ENCODE measurements at regions not wholly inside any gene's neighbourhood (a gene's known extent, or its start where the extent isn't known, plus 50 kb on each side); places are given as distances from the start of the nearest gene placed in this dataset.

DNA sequence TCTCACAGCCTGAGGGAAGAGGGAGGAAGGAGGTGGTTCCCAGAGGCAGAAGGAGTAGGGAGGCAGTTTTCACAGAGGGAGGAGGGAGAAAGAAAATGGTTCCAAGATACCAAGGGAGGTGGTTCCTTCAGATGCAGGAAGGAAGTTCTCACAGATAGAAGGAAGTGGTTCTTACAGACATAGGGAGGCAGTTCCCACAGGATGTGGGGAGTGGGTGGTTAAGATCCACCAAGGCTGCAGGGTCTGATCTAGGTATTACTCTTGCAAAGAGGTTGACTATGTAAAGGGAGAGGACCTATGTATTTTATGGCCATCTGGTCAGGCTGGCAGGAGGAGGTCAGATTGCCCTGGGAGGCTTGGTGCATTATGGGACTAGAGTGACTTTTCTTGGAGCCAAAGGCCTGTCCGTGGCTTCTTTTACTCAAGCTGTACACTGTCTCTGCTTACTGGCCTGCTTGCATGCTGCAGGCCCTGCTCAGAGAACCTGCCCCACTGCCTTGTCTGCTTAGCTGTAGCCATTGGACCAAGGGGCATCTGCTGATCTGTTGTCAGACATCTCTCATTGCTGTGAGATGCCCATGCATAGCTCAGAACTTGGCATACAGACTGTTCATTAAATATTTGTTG lies 283.7 kb downstream of the DHX35 start:
- no peak for TF ChIP-seq CTCF (IDR thresholded peaks at IDR 0.05; ENCODE audit: poor library complexity)
- TF ChIP-seq EZH2 (IDR thresholded peaks at IDR 0.05; ENCODE audit: borderline replicate concordance) = no peak
- no peak for TF ChIP-seq EZH2phosphoT487 (IDR thresholded peaks at IDR 0.05; ENCODE audit: low read depth, severe bottlenecking, unreplicated experiment)
- no peak overlapping the region for H3K4me3 ChIP-seq
- no peaks in the 10 kb centered on the region for H3K36me3 ChIP-seq (replicated peaks; ENCODE audit: insufficient read depth, low read depth)
- no peak overlapping the region for H3K27ac ChIP-seq
- H3K4me2 ChIP-seq = no peak overlapping the region
- H2AFZ ChIP-seq = no peak overlapping the region
- no peaks in the 10 kb centered on the region for H4K20me1 ChIP-seq (ENCODE audit: insufficient read depth, poor library complexity, severe bottlenecking)
- 81% methylated on average over 1 of the region's 1 CpG for WGBS (ENCODE audit: low lambda C conversion rate, missing lambda C conversion rate)
- H3K4me1 ChIP-seq (ENCODE audit: insufficient read depth) = no peaks in the 10 kb centered on the region
- H3K27me3 ChIP-seq = no peaks in the 10 kb centered on the region
- DNase-seq (ENCODE audit: low spot score) = no peak
- no peaks in the 10 kb centered on the region for H3K9me3 ChIP-seq (ENCODE audit: low read depth)
- H3K79me2 ChIP-seq = no peaks in the 10 kb centered on the region
- H3K9me2 ChIP-seq (replicated peaks; ENCODE audit: insufficient read depth) = no peaks in the 10 kb centered on the region

- Histone ChIP-seq H3K79me2 (no peaks in the 10 kb centered on the region), H3K27me3 (no peaks in the 10 kb centered on the region), H4K20me1 (ENCODE audit: insufficient read depth, poor library complexity, severe bottlenecking) (no peaks in the 10 kb centered on the region), H3K9me3 (ENCODE audit: low read depth) (no peaks in the 10 kb centered on the region), H3K4me2 (no peak overlapping the region), H3K27ac (no peak overlapping the region), H3K4me3 (no peak overlapping the region), H3K4me1 (ENCODE audit: insufficient read depth) (no peaks in the 10 kb centered on the region), H3K36me3 (replicated peaks; ENCODE audit: insufficient read depth, low read depth) (no peaks in the 10 kb centered on the region), H2AFZ (no peak overlapping the region), H3K9me2 (replicated peaks; ENCODE audit: insufficient read depth) (no peaks in the 10 kb centered on the region)
- TF ChIP-seq CTCF (IDR thresholded peaks at IDR 0.05; ENCODE audit: poor library complexity) (no peak), EZH2 (IDR thresholded peaks at IDR 0.05; ENCODE audit: borderline replicate concordance) (no peak), EZH2phosphoT487 (IDR thresholded peaks at IDR 0.05; ENCODE audit: low read depth, severe bottlenecking, unreplicated experiment) (no peak)
- 75% methylated on average over 1 of the region's 1 CpG for WGBS (ENCODE audit: low lambda C conversion rate, missing lambda C conversion rate)
- no peak for DNase-seq (ENCODE audit: low spot score)
Observed at GRCh38 chr20:39243962-39244361, 281.8 kb downstream of the DHX35 start.

DNA sequence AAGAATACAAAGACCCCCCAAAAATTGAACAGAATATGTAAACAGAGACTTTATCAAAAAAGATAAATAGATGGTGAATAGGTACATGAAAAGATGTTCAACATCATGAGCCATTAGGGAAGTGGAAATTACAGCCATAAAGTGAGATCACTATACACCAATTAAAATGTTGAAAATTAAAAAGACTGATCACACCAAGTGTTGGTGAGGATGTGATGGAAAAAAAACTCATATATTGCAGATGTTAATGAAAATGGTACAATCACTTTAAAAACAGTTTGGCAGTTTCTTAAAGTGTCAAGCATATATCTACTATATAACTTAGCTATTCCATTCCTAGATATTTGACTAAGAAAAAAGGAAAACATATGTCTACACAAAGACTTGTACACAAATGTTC lies 280.5 kb downstream of the DHX35 start:
- H3K79me2 ChIP-seq = no peaks in the 10 kb centered on the region
- H3K4me1 ChIP-seq (ENCODE audit: insufficient read depth) = no peaks in the 10 kb centered on the region
- H3K9me3 ChIP-seq (ENCODE audit: low read depth) = no peaks in the 10 kb centered on the region
- DNase-seq (ENCODE audit: low spot score) = no peak
- TF ChIP-seq EZH2 (IDR thresholded peaks at IDR 0.05; ENCODE audit: borderline replicate concordance) (no peak), EZH2phosphoT487 (IDR thresholded peaks at IDR 0.05; ENCODE audit: low read depth, severe bottlenecking, unreplicated experiment) (no peak), CTCF (IDR thresholded peaks at IDR 0.05; ENCODE audit: poor library complexity) (no peak)
- H3K4me2 ChIP-seq = no peak overlapping the region
- no peaks in the 10 kb centered on the region for H3K27me3 ChIP-seq
- no peak overlapping the region for H3K27ac ChIP-seq
- H3K9me2 ChIP-seq (replicated peaks; ENCODE audit: insufficient read depth) = no peaks in the 10 kb centered on the region
- no peak overlapping the region for H3K4me3 ChIP-seq
- H3K36me3 ChIP-seq (replicated peaks; ENCODE audit: insufficient read depth, low read depth) = no peaks in the 10 kb centered on the region
- H2AFZ ChIP-seq = no peak overlapping the region
- H4K20me1 ChIP-seq (ENCODE audit: insufficient read depth, poor library complexity, severe bottlenecking) = no peaks in the 10 kb centered on the region
